Neural progenitor cell (in vitro differentiated cells): ENCODE measurements at regions not wholly inside any gene's neighbourhood (a gene's known extent, or its start where the extent isn't known, plus 50 kb on each side); places are given as distances from the start of the nearest gene placed in this dataset.

ENCODE experiments used
- DNase-seq: peaks from one replicate; pipeline ENCODE4 v3.0.0-alpha.2; 2016; ENCODE audit warnings: low spot score
- H2AFZ ChIP-seq: fragments of 200-600 bp; sonication (generic); replicated peaks from 2 replicates; pipeline ENCODE4 v1.6.1; 2016; ENCODE audit warnings: antibody characterized with exemption
- H3F3A ChIP-seq: fragments of 200-600 bp; sonication (generic); 2 replicates; pipeline ENCODE4 v1.6.1; 2016; ENCODE audit warnings: antibody characterized with exemption, low read depth
- H3K27ac ChIP-seq: fragments of 200-600 bp; sonication (generic); 2 replicates; pipeline ENCODE4 v1.5.1; 2016; ENCODE audit warnings: mild to moderate bottlenecking
- H3K27me3 ChIP-seq: fragments of 200-600 bp; sonication (generic); 2 replicates; pipeline ENCODE4 v1.6.1; 2016; ENCODE audit warnings: mild to moderate bottlenecking, moderate library complexity
- H3K36me3 ChIP-seq: fragments of 200-600 bp; sonication (generic); 2 replicates; pipeline ENCODE4 v1.5.1; 2016
- H3K4me1 ChIP-seq: fragments of 200-600 bp; sonication (generic); 2 replicates; pipeline ENCODE4 v1.6.1; 2016; ENCODE audit warnings: mixed run types
- H3K4me2 ChIP-seq: fragments of 200-600 bp; sonication (generic); 2 replicates; pipeline ENCODE4 v1.6.1; 2016
- H3K4me3 ChIP-seq: fragments of 200-600 bp; sonication (generic); 2 replicates; pipeline ENCODE4 v1.5.1; 2016
- H3K79me2 ChIP-seq: fragments of 200-600 bp; sonication (generic); 2 replicates; pipeline ENCODE4 v1.6.1; 2016; ENCODE audit warnings: low read depth
- H3K9ac ChIP-seq: fragments of 200-600 bp; sonication (generic); 2 replicates; pipeline ENCODE4 v1.6.1; 2016
- H3K9me3 ChIP-seq: fragments of 200-600 bp; sonication (generic); 2 replicates; pipeline ENCODE4 v1.5.1; 2016; ENCODE audit warnings: low read depth
- H4K20me1 ChIP-seq: fragments of 200-600 bp; sonication (generic); 2 replicates; pipeline ENCODE4 v1.6.1; 2016; ENCODE audit warnings: low read depth
- H3K27ac Mint-ChIP-seq: 3 replicates; pipeline ENCODE4 v1.8.0; 2021; ENCODE audit warnings: mixed read lengths
- H3K27me3 Mint-ChIP-seq: 2 replicates; pipeline ENCODE4 v1.8.0; 2022; ENCODE audit warnings: low read depth, mild to moderate bottlenecking, inconsistent platforms, moderate library complexity, mixed read lengths; ENCODE audit not compliant: insufficient read depth
- H3K36me3 Mint-ChIP-seq: 3 replicates; pipeline ENCODE4 v1.8.0; 2021; ENCODE audit warnings: mixed read lengths
- H3K4me1 Mint-ChIP-seq: 3 replicates; pipeline ENCODE4 v1.8.0; 2021; ENCODE audit warnings: mixed read lengths
- H3K4me3 Mint-ChIP-seq: 3 replicates; pipeline ENCODE4 v1.8.0; 2021; ENCODE audit warnings: mild to moderate bottlenecking, moderate library complexity, mixed read lengths
- H3K9me3 Mint-ChIP-seq: 3 replicates; pipeline ENCODE4 v1.8.0; 2020; ENCODE audit warnings: mixed read lengths
- CTCF ChIP-seq: fragments of 200-600 bp; sonication (generic); IDR thresholded peaks from 2 replicates; pipeline ENCODE4 v1.5.1; 2017; ENCODE audit warnings: antibody characterized with exemption, mild to moderate bottlenecking
- EZH2 ChIP-seq: fragments of 200-600 bp; sonication (generic); IDR thresholded peaks from 2 replicates; pipeline ENCODE4 v1.6.1; 2017; ENCODE audit warnings: antibody characterized with exemption, mild to moderate bottlenecking, moderate library complexity
- EZH2phosphoT487 ChIP-seq: fragments of 200-600 bp; sonication (generic); IDR thresholded peaks from 2 replicates; pipeline ENCODE4 v1.6.1; 2017; ENCODE audit warnings: antibody characterized with exemption

GRCh38 chr3:17801131-17801530, 58.7 kb upstream of the TBC1D5 start:
- Histone ChIP-seq H3F3A (no peaks in the 10 kb centered on the region), H3K9me3 (no peaks in the 10 kb centered on the region), H3K4me3 (no peak overlapping the region), H3K27me3 (no peaks in the 10 kb centered on the region), H3K4me2 (no peak overlapping the region), H3K27ac (no peak overlapping the region), H3K79me2 (no peaks in the 10 kb centered on the region), H3K36me3 (no peaks in the 10 kb centered on the region), H2AFZ (no peak overlapping the region), H3K9ac (no peak overlapping the region), H4K20me1 (no peaks in the 10 kb centered on the region), H3K4me1 (no peaks in the 10 kb centered on the region)
- no peak overlapping the region for H3K4me3 Mint-ChIP-seq
- no peak for TF ChIP-seq CTCF
- no peak for TF ChIP-seq EZH2phosphoT487
- no peak for TF ChIP-seq EZH2
- H3K36me3 Mint-ChIP-seq, result no peaks in the 10 kb centered on the region
- no peaks in the 10 kb centered on the region for H3K9me3 Mint-ChIP-seq
- no peaks in the 10 kb centered on the region for H3K4me1 Mint-ChIP-seq
- no peak for DNase-seq
- H3K27me3 Mint-ChIP-seq, result no peaks in the 10 kb centered on the region
- H3K27ac Mint-ChIP-seq, result no peak overlapping the region

GRCh38 chr3:17800232-17800631, 57.8 kb upstream of the TBC1D5 start:
- Mint-ChIP-seq H3K9me3 (no peaks in the 10 kb centered on the region), H3K27ac (no peak overlapping the region), H3K36me3 (no peaks in the 10 kb centered on the region), H3K4me3 (no peak overlapping the region), H3K27me3 (no peaks in the 10 kb centered on the region), H3K4me1 (no peaks in the 10 kb centered on the region)
- no peaks in the 10 kb centered on the region for H3K79me2 ChIP-seq
- no peaks in the 10 kb centered on the region for H3K36me3 ChIP-seq
- TF ChIP-seq CTCF, result no peak
- TF ChIP-seq EZH2, result no peak
- TF ChIP-seq EZH2phosphoT487, result no peak
- H3K4me2 ChIP-seq, result no peak overlapping the region
- H3K27me3 ChIP-seq, result no peaks in the 10 kb centered on the region
- H3K4me3 ChIP-seq, result no peak overlapping the region
- H3K4me1 ChIP-seq, result no peaks in the 10 kb centered on the region
- no peaks in the 10 kb centered on the region for H3K9me3 ChIP-seq
- H3K27ac ChIP-seq, result no peak overlapping the region
- no peak for DNase-seq
- no peaks in the 10 kb centered on the region for H3F3A ChIP-seq
- no peak overlapping the region for H2AFZ ChIP-seq
- H4K20me1 ChIP-seq, result no peaks in the 10 kb centered on the region
- no peak overlapping the region for H3K9ac ChIP-seq

GRCh38 chr3:17799312-17799711, 56.9 kb upstream of the TBC1D5 start:
- Histone ChIP-seq H3K79me2 (no peaks in the 10 kb centered on the region), H3K9ac (no peak overlapping the region), H3K4me1 (no peaks in the 10 kb centered on the region), H3K4me3 (no peak overlapping the region), H4K20me1 (no peaks in the 10 kb centered on the region), H3F3A (no peaks in the 10 kb centered on the region), H3K27me3 (no peaks in the 10 kb centered on the region), H3K9me3 (no peaks in the 10 kb centered on the region), H3K4me2 (no peak overlapping the region), H3K36me3 (no peaks in the 10 kb centered on the region), H2AFZ (no peak overlapping the region), H3K27ac (no peak overlapping the region)
- H3K27me3 Mint-ChIP-seq, result no peaks in the 10 kb centered on the region
- no peaks in the 10 kb centered on the region for H3K9me3 Mint-ChIP-seq
- H3K4me3 Mint-ChIP-seq, result no peak overlapping the region
- no peak for DNase-seq
- TF ChIP-seq EZH2phosphoT487 (no peak), CTCF (no peak), EZH2 (no peak)
- no peaks in the 10 kb centered on the region for H3K4me1 Mint-ChIP-seq
- no peak overlapping the region for H3K27ac Mint-ChIP-seq
- no peaks in the 10 kb centered on the region for H3K36me3 Mint-ChIP-seq

GRCh38 chr3:17798000-17798399, 55.6 kb upstream of the TBC1D5 start:
- Mint-ChIP-seq H3K9me3 (no peaks in the 10 kb centered on the region), H3K36me3 (no peaks in the 10 kb centered on the region), H3K27me3 (no peaks in the 10 kb centered on the region), H3K4me3 (peak overlapping the region; percentile 57), H3K27ac (no peak overlapping the region), H3K4me1 (no peaks in the 10 kb centered on the region)
- Histone ChIP-seq H3K36me3 (no peaks in the 10 kb centered on the region), H3K27me3 (no peaks in the 10 kb centered on the region), H3F3A (no peaks in the 10 kb centered on the region), H3K4me2 (no peak overlapping the region), H3K4me3 (no peak overlapping the region), H3K79me2 (no peaks in the 10 kb centered on the region), H2AFZ (no peak overlapping the region), H3K4me1 (no peaks in the 10 kb centered on the region), H3K9me3 (no peaks in the 10 kb centered on the region), H3K27ac (no peak overlapping the region), H3K9ac (no peak overlapping the region), H4K20me1 (no peaks in the 10 kb centered on the region)
- DNase-seq, result no peak
- TF ChIP-seq EZH2phosphoT487 (no peak), CTCF (peak; percentile 10), EZH2 (no peak)
